Activated CD8-positive, alpha-beta memory T cell treated with anti-CD3 and anti-CD28 coated beads, Interleukin-2, amount 50 U/mL, for 24 hours (primary cell): ENCODE measurements at regions not wholly inside any gene's neighbourhood (a gene's known extent, or its start where the extent isn't known, plus 50 kb on each side); places are given as distances from the start of the nearest gene placed in this dataset.

Source experiments
- DNase-seq: peaks from one replicate; pipeline ENCODE4 v3.0.0-alpha.2; 2020; ENCODE audit errors: extremely low read depth

- no peak for DNase-seq
Observed at GRCh38 chr1:114227059-114227458, 73.4 kb upstream of the SYT6 start.

GRCh38 chr1:114224196-114224907 lies 70.7 kb upstream of the SYT6 start:
- DNase-seq: no peak

- no peak for DNase-seq
Observed at GRCh38 chr1:114222920-114223319, 69.3 kb upstream of the SYT6 start.

GRCh38 chr1:114219172-114219868 lies 65.7 kb upstream of the SYT6 start:
- DNase-seq: no peak

- DNase-seq: no peak
Observed at GRCh38 chr1:114218361-114219171, 64.9 kb upstream of the SYT6 start.

GRCh38 chr1:114216431-114217173 lies 62.9 kb upstream of the SYT6 start:
- DNase-seq: no peak

GRCh38 chr1:114215436-114215835 lies 61.8 kb upstream of the SYT6 start:
- no peak for DNase-seq

- no peak for DNase-seq
Observed at GRCh38 chr1:114214016-114214415, 60.3 kb upstream of the SYT6 start.

GRCh38 chr1:114209971-114210370 lies 56.3 kb upstream of the SYT6 start:
- DNase-seq: no peak

- DNase-seq: no peak
Observed at GRCh38 chr1:114208714-114209113, 55.0 kb upstream of the SYT6 start.

- DNase-seq: no peak
Observed at GRCh38 chr1:114208106-114208505, 54.4 kb upstream of the SYT6 start.

GRCh38 chr1:114207635-114208034 lies 54.0 kb upstream of the SYT6 start:
- no peak for DNase-seq

- DNase-seq: no peak
Observed at GRCh38 chr1:114206392-114206791, 52.7 kb upstream of the SYT6 start.

- DNase-seq: no peak
Observed at GRCh38 chr1:114203595-114204128, 50.0 kb upstream of the SYT6 start.
